Aorta (tissue), 5 donors: ENCODE measurements at regions not wholly inside any gene's neighbourhood (a gene's known extent, or its start where the extent isn't known, plus 50 kb on each side); places are given as distances from the start of the nearest gene placed in this dataset.
"Not testable (repeated sequence)": the region's sequence is repeated elsewhere in the genome, so short reads cannot be mapped to it uniquely, and the experiment has no call there.

Experiments used
- ATAC-seq: fragments of 200-7000 bp; cut with Tn5 transposase; one replicate; pipeline ENCODE4 v1.9.1; 2022; ENCODE audit warnings: moderate library complexity; ENCODE audit not compliant: low FRiP score
- DNase-seq, 2 donors: peaks; one replicate each; pipeline ENCODE4 v3.0.0-alpha.2; 2020
- H3K27ac ChIP-seq, 2 donors: one replicate each; pipeline ENCODE4 v1.5.1; 2013; ENCODE audit warnings: low read length in 2 of 2, mild to moderate bottlenecking in 2 of 2, moderate library complexity in 2 of 2, control low read depth in 1 of 2, inconsistent platforms in 1 of 2, low read depth in 1 of 2
- H3K27me3 ChIP-seq, 2 donors: one replicate each; pipeline ENCODE4 v1.6.1; 2013; ENCODE audit warnings: control low read depth in 1 of 2, low read length in 1 of 2, mild to moderate bottlenecking in 1 of 2, moderate library complexity in 1 of 2; ENCODE audit not compliant: insufficient read depth in 2 of 2, control insufficient read depth in 1 of 2
- H3K36me3 ChIP-seq, 2 donors: one replicate each; pipeline ENCODE4 v1.6.1; 2013; ENCODE audit warnings: control low read depth in 1 of 2, low read length in 1 of 2, mild to moderate bottlenecking in 1 of 2; ENCODE audit not compliant: insufficient read depth in 2 of 2, control insufficient read depth in 1 of 2
- H3K4me1 ChIP-seq, 2 donors: one replicate each; pipeline ENCODE4 v1.6.1; 2013; ENCODE audit warnings: low read length in 2 of 2, control low read depth in 1 of 2, mild to moderate bottlenecking in 1 of 2, moderate library complexity in 1 of 2; ENCODE audit not compliant: insufficient read depth in 2 of 2, control insufficient read depth in 1 of 2
- H3K4me3 ChIP-seq, 2 donors: one replicate each; pipeline ENCODE4 v1.5.1; 2013; ENCODE audit warnings: low read length in 2 of 2, control low read depth in 1 of 2, mild to moderate bottlenecking in 1 of 2
- H3K9me3 ChIP-seq: one replicate; pipeline ENCODE4 v1.6.1; 2013; ENCODE audit warnings: mild to moderate bottlenecking, low read length; ENCODE audit not compliant: control insufficient read depth
- WGBS, 2 donors: extraction: QIAGEN DNeasy Blood & Tissue Kit; methylation state at CpG; one replicate each; pipeline ENCODE4 v1.1.7; 2013; 5-methylcytosine and 5-hydroxymethylcytosine counted together
- intact Hi-C, 2 donors: fragments of 100-400 bp; cut with DNase I; formaldehyde crosslinking; loops; one replicate each; pipeline versions ENCODE4 v1.14.2 to v1.15.0; 2022
- donor health status: healthy with polysubstance abuse.
- donor health status: Bipolar disorder and iron deficiency.
- donor health status: DM: no; HTN: no; CAD: no.
- donor health status: DM: no; HTN: no; CAD: no.
- donor health status: DM: yes; HTN: yes; CAD: no.

- ATAC-seq, H3K36me3 ChIP-seq, H3K4me3 ChIP-seq: not testable (repeated sequence)
These were observed 155.6 kb downstream of the TXNL1 start for GRCh38 chr18:56482813-56483212.

DNA sequence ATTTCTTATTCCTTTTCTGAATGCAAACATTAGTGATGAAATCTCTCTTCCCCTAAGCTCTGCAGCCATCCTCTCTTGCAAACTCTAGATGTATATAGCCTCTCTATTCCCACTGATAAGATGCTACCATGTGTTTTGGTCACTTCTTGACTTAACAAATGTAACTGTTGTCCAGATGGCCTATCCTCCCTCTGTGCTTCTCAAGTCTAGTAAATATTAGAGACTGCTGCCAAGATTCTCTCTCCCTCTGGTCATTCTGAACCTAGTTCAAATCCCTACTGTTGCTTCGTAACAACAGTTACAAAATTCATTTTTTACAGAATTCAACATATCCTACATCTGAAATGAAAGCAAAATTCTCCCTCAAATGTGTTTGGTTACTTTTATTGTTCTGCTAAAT, 156.6 kb downstream of the TXNL1 start:
- 85 to 92% methylated on average over 1 of the region's 1 CpG for WGBS, 2 donors
- DNase-seq: no peak

More at GRCh38 chr18:56482813-56483212, 155.6 kb downstream of the TXNL1 start:
- H3K9me3 ChIP-seq, DNase-seq, H3K27ac ChIP-seq, H3K27me3 ChIP-seq, H3K4me1 ChIP-seq, intact Hi-C loops: not testable (repeated sequence)
- WGBS, 2 donors: 94 to 95% methylated on average over 4 of the region's 4 CpGs

GRCh38 chr18:56479841-56480240, 158.6 kb downstream of the TXNL1 start:
- intact Hi-C loops: no loop called here
- 91 to 95% methylated on average over 3 of the region's 3 CpGs for WGBS, 2 donors
- no peaks in the 10 kb centered on the region for H3K9me3 ChIP-seq
- no peaks in the 10 kb centered on the region for H3K4me1 ChIP-seq
- no peaks in the 10 kb centered on the region for H3K27me3 ChIP-seq
- no peak for DNase-seq
- no peak overlapping the region for H3K4me3 ChIP-seq
- ATAC-seq: no peak
- no peak overlapping the region for H3K27ac ChIP-seq
- H3K36me3 ChIP-seq: no peaks in the 10 kb centered on the region

More for the DNA sequence above, 156.6 kb downstream of the TXNL1 start:
- intact Hi-C loops: no loop called here
- Histone ChIP-seq H3K27me3 (no peaks in the 10 kb centered on the region), H3K4me1 (no peaks in the 10 kb centered on the region), H3K9me3 (no peaks in the 10 kb centered on the region), H3K36me3 (no peaks in the 10 kb centered on the region), H3K27ac (no peak overlapping the region), H3K4me3 (no peak overlapping the region)
- ATAC-seq: no peak

DNA sequence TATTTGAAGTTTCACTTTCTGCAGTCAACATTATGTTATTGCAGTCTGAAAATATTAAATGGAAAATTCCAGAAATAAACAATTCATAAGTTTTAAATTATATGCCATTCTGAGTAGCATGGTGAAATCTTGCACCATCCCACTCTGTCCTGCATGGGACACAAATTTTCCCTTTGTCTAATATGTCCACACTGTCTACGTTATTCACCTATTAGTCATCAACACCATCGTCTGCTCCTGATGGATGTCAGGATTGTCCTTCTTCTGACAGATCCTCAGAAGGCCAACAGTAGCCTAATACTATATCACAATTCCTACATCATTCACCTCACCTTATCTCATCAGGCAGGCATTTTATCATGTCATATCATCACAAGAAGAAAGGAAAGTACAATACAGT, 163.1 kb downstream of the TXNL1 start:
- WGBS, 2 donors: 70 to 84% methylated on average over 2 of the region's 2 CpGs
- no peak for ATAC-seq
- H3K27me3 ChIP-seq: no peaks in the 10 kb centered on the region
- H3K36me3 ChIP-seq: no peaks in the 10 kb centered on the region
- H3K9me3 ChIP-seq: peaks cover 1% of the 10 kb centered on the region
- no peak overlapping the region for H3K27ac ChIP-seq
- intact Hi-C loops: no loop called here
- H3K4me3 ChIP-seq: no peak overlapping the region
- no peak for DNase-seq
- H3K4me1 ChIP-seq: no peaks in the 10 kb centered on the region

- DNase-seq (no peak), ATAC-seq (no peak)
- intact Hi-C loops: no loop called here
- Histone ChIP-seq H3K27ac (no peak overlapping the region), H3K4me3 (no peak overlapping the region), H3K9me3 (peaks cover 1% of the 10 kb centered on the region), H3K4me1 (no peaks in the 10 kb centered on the region), H3K27me3 (no peaks in the 10 kb centered on the region), H3K36me3 (no peaks in the 10 kb centered on the region)
- 84 to 91% methylated on average over 8 of the region's 8 CpGs for WGBS, 2 donors
These were observed 164.9 kb downstream of the TXNL1 start for GRCh38 chr18:56473400-56474024.

DNA sequence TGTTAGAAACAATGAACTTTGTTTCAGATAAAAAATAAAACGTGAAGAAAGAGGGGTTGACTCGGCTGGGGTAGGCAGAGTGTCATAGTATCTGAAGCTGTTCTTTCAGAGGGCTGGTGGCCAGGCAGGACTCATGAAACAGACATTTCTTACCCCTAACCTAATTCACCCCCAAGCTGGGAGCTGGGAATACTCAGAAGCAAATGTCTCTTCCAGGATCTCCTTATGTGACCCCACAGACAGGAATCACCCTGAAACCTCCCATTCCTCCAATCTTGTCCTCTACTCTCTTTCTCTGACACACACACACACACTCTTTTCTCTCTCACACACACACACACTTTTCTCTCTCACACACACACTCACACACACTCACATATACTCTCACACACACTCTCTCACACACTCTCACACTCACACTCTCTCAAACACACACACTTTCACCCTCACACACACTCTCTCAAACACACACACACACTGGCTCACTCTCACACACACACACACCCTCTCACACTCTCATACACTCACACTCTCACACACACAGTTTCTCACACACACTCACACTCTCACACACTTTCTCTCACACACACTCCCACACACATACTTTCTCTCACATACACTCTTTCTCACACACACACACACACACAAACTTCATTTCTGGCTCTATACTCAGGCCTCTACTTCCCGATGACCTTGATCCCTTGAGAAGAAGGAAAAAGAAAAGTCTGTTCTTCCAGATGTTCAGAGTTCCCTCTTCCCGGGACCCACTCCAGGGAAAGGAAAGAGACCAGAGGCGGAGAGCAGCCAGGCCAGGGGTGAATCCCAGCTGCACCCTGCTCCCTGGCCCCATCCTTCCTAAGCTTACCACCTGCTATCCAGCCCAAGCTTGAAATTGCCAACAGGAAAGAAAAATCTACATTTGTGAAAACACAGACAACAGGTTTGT, 167.7 kb downstream of the TXNL1 start:
- WGBS, 2 donors: 76 to 83% methylated on average over 5 of the region's 5 CpGs
- no peaks in the 10 kb centered on the region for H3K27me3 ChIP-seq
- no peak overlapping the region for H3K27ac ChIP-seq
- no peaks in the 10 kb centered on the region for H3K4me1 ChIP-seq
- H3K9me3 ChIP-seq: peaks cover 1% of the 10 kb centered on the region
- H3K36me3 ChIP-seq: no peaks in the 10 kb centered on the region
- intact Hi-C loops: no loop called here
- ATAC-seq (no peak), DNase-seq (no peak)
- no peak overlapping the region for H3K4me3 ChIP-seq

- Histone ChIP-seq H3K36me3 (no peaks in the 10 kb centered on the region), H3K27me3 (no peaks in the 10 kb centered on the region), H3K4me3 (no peak overlapping the region), H3K9me3 (peaks cover 2% of the 10 kb centered on the region), H3K27ac (no peak overlapping the region), H3K4me1 (no peaks in the 10 kb centered on the region)
- intact Hi-C loops: no loop called here
- no peak for DNase-seq
- WGBS, 2 donors: 77 to 86% methylated on average over 4 of the region's 4 CpGs
- no peak for ATAC-seq
These were observed 168.8 kb downstream of the TXNL1 start for GRCh38 chr18:56469582-56469981.

- no peak overlapping the region for H3K4me3 ChIP-seq
- intact Hi-C loops: no loop called here
- ATAC-seq (no peak), DNase-seq (no peak)
- peaks cover 2% of the 10 kb centered on the region for H3K9me3 ChIP-seq
- H3K27me3 ChIP-seq: no peaks in the 10 kb centered on the region
- 80 to 96% methylated on average over 1 of the region's 1 CpG for WGBS, 2 donors
- no peaks in the 10 kb centered on the region for H3K36me3 ChIP-seq
- H3K4me1 ChIP-seq: no peaks in the 10 kb centered on the region
- H3K27ac ChIP-seq: no peak overlapping the region
These were observed 170.0 kb downstream of the TXNL1 start for GRCh38 chr18:56468396-56468795.

DNA sequence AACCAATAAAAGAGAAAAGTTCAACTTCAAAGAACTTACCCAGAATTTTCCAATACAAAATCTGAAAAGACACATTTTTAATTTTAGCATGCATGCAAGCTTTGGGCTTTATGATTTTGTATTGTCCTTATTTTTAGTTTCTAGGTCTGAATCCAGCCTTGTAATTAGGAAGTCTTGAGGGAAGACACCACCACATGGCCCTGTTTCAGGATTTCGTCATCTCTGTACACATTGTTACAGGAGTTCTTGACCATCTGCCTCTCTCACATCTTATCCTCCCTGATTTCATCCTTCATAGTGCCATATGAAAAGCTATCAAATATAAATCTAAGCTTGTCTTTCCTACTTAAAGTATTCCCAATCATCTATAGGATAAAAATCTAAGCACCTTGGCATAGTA, 176.1 kb downstream of the TXNL1 start:
- no peak for ATAC-seq
- 92 to 100% methylated on average over 1 of the region's 1 CpG for WGBS, 2 donors
- no peaks in the 10 kb centered on the region for H3K27me3 ChIP-seq
- intact Hi-C loops: no loop called here
- no peaks in the 10 kb centered on the region for H3K36me3 ChIP-seq
- H3K27ac ChIP-seq: no peak overlapping the region
- H3K9me3 ChIP-seq: peaks cover 1% of the 10 kb centered on the region
- no peak overlapping the region for H3K4me3 ChIP-seq
- H3K4me1 ChIP-seq: no peaks in the 10 kb centered on the region
- DNase-seq: no peak
